GM06990 (cell line): ENCODE measurements at regions not wholly inside any gene's neighbourhood (a gene's known extent, or its start where the extent isn't known, plus 50 kb on each side); places are given as distances from the start of the nearest gene placed in this dataset.
A peak's percentile ranks its signal among the peaks of the same experiment; 100 is the strongest.

ENCODE experiments used
- DNase-seq: peaks from one replicate; pipeline ENCODE4 v3.0.0-alpha.2; 2011; ENCODE audit not compliant: insufficient read length; ENCODE audit errors: extremely low read depth
- H3K27me3 ChIP-seq: replicated peaks from 2 replicates; pipeline ENCODE4 v1.6.0; 2011; ENCODE audit warnings: low read length; ENCODE audit not compliant: control insufficient read depth, insufficient read depth
- H3K36me3 ChIP-seq: 2 replicates; pipeline ENCODE4 v1.5.1; 2011; ENCODE audit warnings: low read length; ENCODE audit not compliant: control insufficient read depth, insufficient read depth
- H3K4me3 ChIP-seq: replicated peaks from 2 replicates; pipeline ENCODE4 v1.5.1; 2011; ENCODE audit warnings: low read depth, mild to moderate bottlenecking, control low read depth, low read length
- TF ChIP-seq, protein P1 (sequence below): IDR thresholded peaks from 2 replicates; pipeline ENCODE4 v1.5.1; 2011; ENCODE audit warnings: low read length, control low read depth, mild to moderate bottlenecking, inconsistent platforms; ENCODE audit not compliant: insufficient read depth, poor library complexity, severe bottlenecking

DNA sequence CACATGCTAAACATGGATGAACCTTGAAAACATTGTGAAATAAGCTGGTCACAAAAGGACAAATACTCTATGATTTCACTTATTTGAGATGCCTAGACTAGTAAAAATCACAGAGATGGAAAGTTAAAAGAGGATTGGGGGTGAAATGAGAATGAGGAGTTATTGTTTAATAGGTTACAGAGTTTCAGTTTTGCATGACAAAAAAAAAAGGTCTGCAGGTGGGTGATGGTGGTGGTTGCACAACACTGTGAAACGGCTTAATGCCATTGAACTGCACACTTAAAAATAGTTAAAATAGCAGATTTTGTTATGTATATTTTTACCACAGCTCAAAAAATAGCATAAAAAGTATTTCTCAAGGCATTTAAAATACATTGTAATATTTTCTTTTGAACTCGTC is 151.9 kb upstream of the NRXN3 start:
- H3K27me3 ChIP-seq, result no peaks in the 10 kb centered on the region
- no peak for DNase-seq
- TF ChIP-seq, protein P1, sequence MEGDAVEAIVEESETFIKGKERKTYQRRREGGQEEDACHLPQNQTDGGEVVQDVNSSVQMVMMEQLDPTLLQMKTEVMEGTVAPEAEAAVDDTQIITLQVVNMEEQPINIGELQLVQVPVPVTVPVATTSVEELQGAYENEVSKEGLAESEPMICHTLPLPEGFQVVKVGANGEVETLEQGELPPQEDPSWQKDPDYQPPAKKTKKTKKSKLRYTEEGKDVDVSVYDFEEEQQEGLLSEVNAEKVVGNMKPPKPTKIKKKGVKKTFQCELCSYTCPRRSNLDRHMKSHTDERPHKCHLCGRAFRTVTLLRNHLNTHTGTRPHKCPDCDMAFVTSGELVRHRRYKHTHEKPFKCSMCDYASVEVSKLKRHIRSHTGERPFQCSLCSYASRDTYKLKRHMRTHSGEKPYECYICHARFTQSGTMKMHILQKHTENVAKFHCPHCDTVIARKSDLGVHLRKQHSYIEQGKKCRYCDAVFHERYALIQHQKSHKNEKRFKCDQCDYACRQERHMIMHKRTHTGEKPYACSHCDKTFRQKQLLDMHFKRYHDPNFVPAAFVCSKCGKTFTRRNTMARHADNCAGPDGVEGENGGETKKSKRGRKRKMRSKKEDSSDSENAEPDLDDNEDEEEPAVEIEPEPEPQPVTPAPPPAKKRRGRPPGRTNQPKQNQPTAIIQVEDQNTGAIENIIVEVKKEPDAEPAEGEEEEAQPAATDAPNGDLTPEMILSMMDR, result no peak
- no peak overlapping the region for H3K4me3 ChIP-seq
- no peaks in the 10 kb centered on the region for H3K36me3 ChIP-seq

DNA sequence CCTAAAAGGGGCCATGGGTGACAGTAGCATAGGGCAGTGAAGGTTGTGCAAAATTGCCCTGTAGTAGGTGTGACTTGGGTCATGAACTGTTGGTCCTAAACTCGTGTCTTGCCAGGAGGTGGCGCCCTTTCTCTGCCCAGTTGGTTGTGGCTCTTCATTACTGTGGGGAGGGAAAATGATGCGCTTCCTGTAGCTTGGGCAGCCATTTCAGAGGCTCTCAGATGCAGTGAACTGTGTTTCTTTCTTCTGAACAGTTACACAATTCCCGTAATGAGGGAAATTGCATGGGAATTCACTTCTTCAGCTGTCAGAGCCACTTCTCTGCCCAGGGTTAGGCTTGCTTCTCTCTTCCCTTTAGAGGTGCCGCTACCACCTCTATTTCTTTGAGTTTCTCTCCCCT is 148.1 kb upstream of the NRXN3 start:
- Histone ChIP-seq H3K27me3 (no peaks in the 10 kb centered on the region), H3K4me3 (no peak overlapping the region), H3K36me3 (no peaks in the 10 kb centered on the region)
- DNase-seq, result no peak
- TF ChIP-seq, protein P1, result peak; percentile 82

DNA sequence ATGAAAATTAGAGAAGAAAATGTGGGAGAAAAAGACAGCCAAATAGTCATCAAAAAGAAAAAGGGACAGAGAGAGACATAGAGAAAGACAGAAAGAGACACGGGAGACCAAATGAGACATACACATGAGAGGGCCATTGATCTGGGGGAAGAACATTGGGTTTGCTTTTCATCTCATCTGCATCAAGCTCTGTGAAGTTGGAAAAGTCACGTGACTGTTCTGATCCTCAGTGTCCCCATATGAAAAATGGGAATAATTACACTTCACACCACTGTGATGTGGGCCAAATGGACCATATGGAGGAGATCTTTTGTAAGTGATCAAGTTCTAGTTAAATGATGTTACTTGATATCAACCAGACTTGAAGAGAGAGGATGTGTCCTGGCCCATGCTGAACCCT is 147.1 kb upstream of the NRXN3 start:
- Histone ChIP-seq H3K4me3 (no peak overlapping the region), H3K36me3 (no peaks in the 10 kb centered on the region), H3K27me3 (no peaks in the 10 kb centered on the region)
- TF ChIP-seq, protein P1, result no peak
- no peak for DNase-seq

DNA sequence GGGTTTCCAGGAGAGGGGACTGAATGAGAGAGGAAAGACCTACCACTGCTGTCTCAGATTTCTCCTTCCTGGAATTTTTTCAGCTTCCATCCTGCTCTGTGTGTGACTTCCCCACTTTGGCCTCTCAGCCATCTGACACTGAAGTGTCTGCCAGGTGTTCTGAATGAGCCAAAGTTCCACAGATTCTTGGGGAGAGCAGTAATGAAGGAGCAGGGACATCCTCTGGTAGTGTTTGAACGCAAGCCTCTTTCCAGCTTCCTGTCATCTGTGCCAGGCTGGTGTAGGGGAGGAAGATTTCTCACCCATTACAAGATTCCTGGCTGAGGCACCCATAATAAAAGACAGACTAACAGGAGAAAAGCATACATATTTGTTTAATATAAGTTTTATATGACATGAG is 141.7 kb upstream of the NRXN3 start:
- TF ChIP-seq, protein P1, result no peak
- H3K36me3 ChIP-seq, result no peaks in the 10 kb centered on the region
- DNase-seq, result no peak
- no peaks in the 10 kb centered on the region; the same call in none of the 2 replicates for H3K27me3 ChIP-seq
- no peak overlapping the region for H3K4me3 ChIP-seq

DNA sequence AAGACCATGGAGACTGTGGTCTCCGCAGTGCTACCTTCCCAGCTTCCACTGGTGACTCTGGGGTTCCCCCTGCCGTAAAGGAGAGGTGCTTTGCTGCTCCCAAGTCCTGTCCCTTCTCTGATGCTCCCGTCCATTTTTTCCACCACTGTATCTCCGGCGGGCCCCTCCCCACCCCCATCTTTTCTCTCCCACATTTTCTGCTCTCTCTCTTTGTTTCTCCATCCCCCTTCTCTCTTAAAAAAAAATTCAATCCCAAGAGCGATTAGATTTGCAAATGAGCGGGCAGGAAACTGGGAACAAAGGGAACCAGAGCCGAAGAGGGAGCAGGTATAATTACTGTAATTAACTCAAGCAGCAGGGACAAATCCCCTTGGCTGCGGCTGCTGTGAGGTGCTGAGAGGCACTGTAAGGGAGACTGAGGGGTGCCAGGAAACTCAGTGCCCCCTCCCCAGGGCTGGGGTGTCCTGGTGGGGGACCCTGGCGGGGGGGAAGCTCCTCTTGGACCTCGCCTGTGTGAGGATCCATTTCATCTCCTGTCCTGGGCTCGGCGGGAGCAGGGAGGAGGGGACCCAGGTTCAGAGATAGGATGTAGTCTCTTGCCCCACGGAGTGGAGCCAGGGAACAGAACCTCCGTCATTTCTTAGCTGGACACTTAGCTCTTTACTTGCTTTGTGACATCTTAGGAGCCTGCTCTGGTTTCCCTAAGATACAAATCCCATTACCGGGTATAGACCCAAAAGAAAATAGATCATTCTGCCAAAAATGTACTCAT is 140.4 kb upstream of the NRXN3 start:
- H3K27me3 ChIP-seq, result no peaks in the 10 kb centered on the region; the same call in none of the 2 replicates
- TF ChIP-seq, protein P1, result peak; percentile 2
- no peak overlapping the region for H3K4me3 ChIP-seq
- H3K36me3 ChIP-seq, result no peaks in the 10 kb centered on the region
- no peak for DNase-seq
